ENCODE measurements at regions not wholly inside any gene's neighbourhood (a gene's known extent, or its start where the extent isn't known, plus 50 kb on each side); places are given as distances from the start of the nearest gene placed in this dataset.

- Histone ChIP-seq H4K20me1 (replicated peaks in 1 of 2; ENCODE audit: control insufficient read depth in 1 of 2, insufficient read depth in 2 of 2, low read length in 2 of 2) (no peaks in the 10 kb centered on the region), H2BK20ac (ENCODE audit: low read length) (no peak overlapping the region), H3K9me3 (ENCODE audit: insufficient read depth in 2 of 2, low read depth in 1 of 2, low read length in 1 of 2) (no peaks in the 10 kb centered on the region), H3K56ac (replicated peaks; ENCODE audit: insufficient read length, low read depth, low read length) (no peak overlapping the region), H3K4ac (replicated peaks; ENCODE audit: insufficient read length, low read depth, low read length) (no peak overlapping the region), H3K9ac (replicated peaks in 1 of 4; ENCODE audit: extremely low read depth in 1 of 4, low read depth in 3 of 4, low read length in 3 of 4) (no peak overlapping the region), H2BK12ac (ENCODE audit: low read depth, low read length) (no peak overlapping the region), H3K4me2 (ENCODE audit: insufficient read depth in 1 of 2, low read depth in 2 of 2, low read length in 2 of 2) (no peak overlapping the region), H2AK5ac (ENCODE audit: low read depth, low read length) (no peak overlapping the region), H4K8ac (ENCODE audit: extremely low read depth, insufficient read depth, low read length) (no peak overlapping the region), H3K27ac (ENCODE audit: low read depth, low read length) (no peak overlapping the region), H4K5ac (ENCODE audit: insufficient read length, low read depth, low read length) (no peak overlapping the region), H2BK5ac (ENCODE audit: low read depth, low read length) (no peak overlapping the region), H3K79me2 (ENCODE audit: control insufficient read depth in 1 of 2, insufficient read depth in 2 of 2, low read length in 2 of 2) (no peaks in the 10 kb centered on the region), H3K79me1 (ENCODE audit: low read depth, low read length) (no peaks in the 10 kb centered on the region), H3K4me3 (ENCODE audit: extremely low read depth in 1 of 4, insufficient read depth in 2 of 4, low read depth in 3 of 4, low read length in 4 of 4) (no peak overlapping the region), H3K4me1 (replicated peaks in 1 of 4; ENCODE audit: control insufficient read depth in 3 of 4, insufficient read depth in 4 of 4, low read length in 3 of 4) (no peaks in the 10 kb centered on the region), H3K18ac (ENCODE audit: extremely low read depth, low read length) (no peak overlapping the region), H3K14ac (ENCODE audit: insufficient read length) (no peak overlapping the region), H3K36me3 (ENCODE audit: control insufficient read depth in 2 of 4, insufficient read depth in 4 of 4, low read length in 3 of 4) (no peaks in the 10 kb centered on the region), H3K23me2 (ENCODE audit: low read depth, low read length) (no peaks in the 10 kb centered on the region), H2BK120ac (replicated peaks; ENCODE audit: low read depth, low read length) (no peak overlapping the region), H2AFZ (ENCODE audit: low read length) (no peak overlapping the region), H2BK15ac (ENCODE audit: low read length) (no peak overlapping the region), H4K91ac (replicated peaks; ENCODE audit: insufficient read length, low read length) (no peak overlapping the region), H3K27me3 (replicated peaks in 1 of 4; ENCODE audit: control insufficient read depth in 3 of 4, extremely low read depth in 1 of 4, insufficient read depth in 3 of 4, low read length in 3 of 4) (no peaks in the 10 kb centered on the region), H3K23ac (ENCODE audit: insufficient read length) (no peak overlapping the region)
- WGBS, 2 experiments (ENCODE audit: extremely low coverage in 1 of 2, insufficient coverage in 1 of 2, insufficient read length in 1 of 2, insufficient replicate concordance in 2 of 2, low coverage in 1 of 2, low lambda C conversion rate in 2 of 2, missing lambda C conversion rate in 1 of 2): 90% methylated on average over 1 of the region's 1 CpG; no CpG with 5 or more reads in 1 of the 2 experiments
- no peak for DNase-seq (ENCODE audit: low read depth in 1 of 2, low spot score in 2 of 2)
- ChIA-PET POLR2A (ENCODE audit: partially characterized antibody) (no interaction called here), CTCF (ENCODE audit: partially characterized antibody) (no interaction called here)
- FAIRE-seq: no peak
- TF ChIP-seq POLR2A (IDR thresholded peaks at IDR 0.05; ENCODE audit: control extremely low read depth in 1 of 2, low read depth in 2 of 2, low read length in 2 of 2) (no peak), KDM1A (IDR thresholded peaks at IDR 0.05; ENCODE audit: borderline replicate concordance, low read length) (no peak), SUZ12 (IDR thresholded peaks at IDR 0.05; ENCODE audit: low read length) (no peak), ATF3 (IDR thresholded peaks at IDR 0.05; ENCODE audit: insufficient read depth, low read depth, low read length) (no peak), POLR2AphosphoS5 (IDR thresholded peaks at IDR 0.05; ENCODE audit: low read depth, low read length) (no peak), CHD1 (IDR thresholded peaks at IDR 0.05; ENCODE audit: low read depth, low read length) (no peak), BACH1 (IDR thresholded peaks at IDR 0.05; ENCODE audit: low read length) (no peak), RXRA (IDR thresholded peaks at IDR 0.05; ENCODE audit: insufficient read depth, low read depth, low read length) (no peak), HDAC2 (IDR thresholded peaks at IDR 0.05; ENCODE audit: borderline replicate concordance in 1 of 2, low read depth in 2 of 2, low read length in 2 of 2) (no peak), TCF12 (IDR thresholded peaks at IDR 0.05; ENCODE audit: low read depth, low read length) (no peak), BCL11A (IDR thresholded peaks at IDR 0.05; ENCODE audit: low read depth in 2 of 2, low read length in 2 of 2) (no peak), BRCA1 (IDR thresholded peaks at IDR 0.05; ENCODE audit: low read depth, low read length) (no peak), SRF (IDR thresholded peaks at IDR 0.05; ENCODE audit: low read depth, low read length) (no peak)
These were observed 1522.5 kb downstream of the ARAP2 start for GRCh38 chr4:34721835-34722234.
